ENCODE measurements at regions not wholly inside any gene's neighbourhood (a gene's known extent, or its start where the extent isn't known, plus 50 kb on each side); places are given as distances from the start of the nearest gene placed in this dataset.

DNA sequence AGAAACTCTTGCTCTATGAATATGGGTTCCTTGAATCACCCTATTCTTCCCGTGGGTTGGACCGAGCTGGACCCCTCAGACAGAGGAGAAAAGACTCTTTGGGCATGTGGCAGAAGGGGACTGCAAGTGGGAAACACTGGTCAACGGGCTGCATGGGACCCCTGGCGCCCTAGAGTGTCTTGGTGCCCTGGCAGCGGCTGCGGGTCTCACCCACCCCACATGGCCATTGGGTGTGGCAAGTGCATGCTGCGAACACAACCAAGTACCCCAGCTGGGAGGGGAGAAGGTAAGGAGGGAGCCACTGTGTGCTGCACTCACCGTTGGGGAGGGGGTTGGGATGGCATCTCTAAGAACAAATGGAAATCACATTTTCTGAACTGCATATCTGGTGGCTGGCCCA is 438.8 kb upstream of the EYS start:
- intact Hi-C loops (cut with micrococcal nuclease): no loop called here
- H3K9me3 Mint-ChIP-seq: peaks cover 6 to 10% of the 10 kb centered on the region in 2 donors
- no peaks in the 10 kb centered on the region for H3K27me3 Mint-ChIP-seq (ENCODE audit: low read depth in 2 of 2)
- TF ChIP-seq, protein P1, sequence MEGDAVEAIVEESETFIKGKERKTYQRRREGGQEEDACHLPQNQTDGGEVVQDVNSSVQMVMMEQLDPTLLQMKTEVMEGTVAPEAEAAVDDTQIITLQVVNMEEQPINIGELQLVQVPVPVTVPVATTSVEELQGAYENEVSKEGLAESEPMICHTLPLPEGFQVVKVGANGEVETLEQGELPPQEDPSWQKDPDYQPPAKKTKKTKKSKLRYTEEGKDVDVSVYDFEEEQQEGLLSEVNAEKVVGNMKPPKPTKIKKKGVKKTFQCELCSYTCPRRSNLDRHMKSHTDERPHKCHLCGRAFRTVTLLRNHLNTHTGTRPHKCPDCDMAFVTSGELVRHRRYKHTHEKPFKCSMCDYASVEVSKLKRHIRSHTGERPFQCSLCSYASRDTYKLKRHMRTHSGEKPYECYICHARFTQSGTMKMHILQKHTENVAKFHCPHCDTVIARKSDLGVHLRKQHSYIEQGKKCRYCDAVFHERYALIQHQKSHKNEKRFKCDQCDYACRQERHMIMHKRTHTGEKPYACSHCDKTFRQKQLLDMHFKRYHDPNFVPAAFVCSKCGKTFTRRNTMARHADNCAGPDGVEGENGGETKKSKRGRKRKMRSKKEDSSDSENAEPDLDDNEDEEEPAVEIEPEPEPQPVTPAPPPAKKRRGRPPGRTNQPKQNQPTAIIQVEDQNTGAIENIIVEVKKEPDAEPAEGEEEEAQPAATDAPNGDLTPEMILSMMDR (IDR thresholded peaks at IDR 0.05): no peak
- DNase-seq (no peak), ATAC-seq (no peak)
- H3K27ac Mint-ChIP-seq: no peak overlapping the region
- H3K27me3 ChIP-seq (ENCODE audit: control insufficient read depth, insufficient read depth, low read length): no peaks in the 10 kb centered on the region
- H3K4me3 Mint-ChIP-seq: no peak overlapping the region
- H3K4me3 ChIP-seq (ENCODE audit: low read length): no peak overlapping the region
- H3K9me3 ChIP-seq (ENCODE audit: control insufficient read depth, insufficient read depth, low read length): peaks cover 29% of the 10 kb centered on the region
- H3K4me1 Mint-ChIP-seq: no peaks in the 10 kb centered on the region
- H3K36me3 ChIP-seq (ENCODE audit: control insufficient read depth, insufficient read depth, low read length): no peaks in the 10 kb centered on the region
- WGBS (ENCODE audit: insufficient coverage): 83% methylated on average over 7 of the region's 8 CpGs
- H3K4me1 ChIP-seq (ENCODE audit: control insufficient read depth, insufficient read depth, low read length): no peaks in the 10 kb centered on the region
- H3K27ac ChIP-seq (ENCODE audit: low read length): no peak overlapping the region
- H3K36me3 Mint-ChIP-seq: peaks cover 1% of the 10 kb centered on the region

DNA sequence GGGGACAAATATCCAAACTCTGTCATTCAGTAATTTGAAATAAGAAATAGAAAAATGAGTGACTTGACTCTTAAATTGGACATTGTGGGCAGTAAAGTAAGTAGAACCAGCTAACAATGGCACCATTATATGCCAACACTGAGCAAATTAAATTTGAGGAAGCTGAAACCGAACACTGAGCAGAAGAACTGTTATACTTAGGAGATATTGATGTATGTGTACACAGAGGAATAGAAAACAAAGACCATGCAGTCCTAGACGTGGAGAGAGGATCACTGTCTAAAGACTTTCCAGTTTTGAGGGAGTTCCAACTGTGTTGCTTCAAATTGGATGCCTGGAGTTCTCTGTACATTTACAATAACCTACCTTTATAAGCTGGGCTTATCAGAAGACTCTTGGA is 427.0 kb upstream of the EYS start:
- Histone ChIP-seq H3K4me1 (ENCODE audit: control insufficient read depth, insufficient read depth, low read length) (no peaks in the 10 kb centered on the region), H3K27ac (ENCODE audit: low read length) (no peak overlapping the region), H3K36me3 (ENCODE audit: control insufficient read depth, insufficient read depth, low read length) (no peaks in the 10 kb centered on the region), H3K4me3 (ENCODE audit: low read length) (no peak overlapping the region), H3K27me3 (ENCODE audit: control insufficient read depth, insufficient read depth, low read length) (no peaks in the 10 kb centered on the region), H3K9me3 (ENCODE audit: control insufficient read depth, insufficient read depth, low read length) (peaks cover 11% of the 10 kb centered on the region)
- TF ChIP-seq, protein P1 (IDR thresholded peaks at IDR 0.05): no peak
- Mint-ChIP-seq H3K27me3 (ENCODE audit: low read depth in 2 of 2) (no peaks in the 10 kb centered on the region), H3K36me3 (peaks cover 11% of the 10 kb centered on the region), H3K9me3 (peaks cover 14 to 23% of the 10 kb centered on the region in 2 donors), H3K4me3 (no peak overlapping the region), H3K4me1 (no peaks in the 10 kb centered on the region), H3K27ac (no peak overlapping the region)
- WGBS (ENCODE audit: insufficient coverage): 48% methylated on average over 2 of the region's 2 CpGs
- no peak for DNase-seq
- intact Hi-C loops (cut with micrococcal nuclease): no loop called here
- ATAC-seq: no peak

DNA sequence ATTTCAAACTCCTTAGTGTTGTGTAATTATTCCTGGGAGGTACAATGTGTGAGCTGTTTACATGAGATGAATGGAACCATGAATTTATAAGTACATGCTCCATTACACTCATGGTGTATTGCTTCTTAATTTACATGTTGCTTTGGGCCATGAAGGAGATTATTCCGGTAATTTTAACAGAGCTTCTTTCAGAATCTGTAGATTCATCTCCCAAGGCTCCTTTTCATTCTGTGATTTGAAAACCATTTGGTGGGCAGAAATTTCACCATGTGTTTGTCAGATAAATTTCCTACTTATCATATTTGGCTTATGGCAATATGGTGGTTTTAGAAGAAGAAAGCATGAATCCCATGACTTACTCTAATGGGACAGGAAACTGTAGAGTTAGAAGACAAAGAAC is 421.6 kb upstream of the EYS start:
- Histone ChIP-seq H3K9me3 (ENCODE audit: control insufficient read depth, insufficient read depth, low read length) (peaks cover 16% of the 10 kb centered on the region), H3K27me3 (ENCODE audit: control insufficient read depth, insufficient read depth, low read length) (no peaks in the 10 kb centered on the region), H3K36me3 (ENCODE audit: control insufficient read depth, insufficient read depth, low read length) (no peaks in the 10 kb centered on the region), H3K27ac (ENCODE audit: low read length) (no peak overlapping the region), H3K4me3 (ENCODE audit: low read length) (no peak overlapping the region), H3K4me1 (ENCODE audit: control insufficient read depth, insufficient read depth, low read length) (no peaks in the 10 kb centered on the region)
- DNase-seq: no peak
- Mint-ChIP-seq H3K27me3 (ENCODE audit: low read depth in 2 of 2) (no peaks in the 10 kb centered on the region), H3K27ac (no peak overlapping the region), H3K4me3 (no peak overlapping the region), H3K4me1 (no peaks in the 10 kb centered on the region), H3K36me3 (peaks cover 15% of the 10 kb centered on the region), H3K9me3 (peaks cover 12 to 15% of the 10 kb centered on the region in 2 donors)
- ATAC-seq: no peak
- TF ChIP-seq, protein P1 (IDR thresholded peaks at IDR 0.05): no peak
- 100% methylated on average over 1 of the region's 1 CpG for WGBS (ENCODE audit: insufficient coverage)
- intact Hi-C loops (cut with micrococcal nuclease): no loop called here

DNA sequence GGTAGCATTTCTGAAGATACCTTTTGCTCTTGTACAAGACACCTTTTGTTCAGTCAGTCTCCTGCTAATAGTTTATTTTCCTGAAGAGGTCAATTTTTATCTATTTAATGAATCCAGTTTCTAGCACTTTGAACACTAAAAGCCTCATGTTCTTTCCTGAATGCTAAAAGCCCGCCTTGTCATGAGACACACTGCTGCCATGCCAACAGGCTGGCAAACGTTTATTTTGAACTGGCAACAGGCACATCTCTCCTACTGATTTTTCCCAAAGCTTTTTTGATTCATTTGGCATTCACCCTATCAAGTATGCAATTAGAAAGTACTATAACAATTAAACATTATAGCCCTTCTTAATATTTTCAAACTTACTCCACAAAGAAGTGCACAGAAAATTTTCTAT is 421.2 kb upstream of the EYS start:
- TF ChIP-seq, protein P1 (IDR thresholded peaks at IDR 0.05): no peak
- WGBS (ENCODE audit: insufficient coverage): 67% methylated on average over 2 of the region's 2 CpGs
- peaks cover 10 to 15% of the 10 kb centered on the region in 2 donors for H3K9me3 Mint-ChIP-seq
- Histone ChIP-seq H3K36me3 (ENCODE audit: control insufficient read depth, insufficient read depth, low read length) (no peaks in the 10 kb centered on the region), H3K4me3 (ENCODE audit: low read length) (no peak overlapping the region), H3K4me1 (ENCODE audit: control insufficient read depth, insufficient read depth, low read length) (no peaks in the 10 kb centered on the region), H3K9me3 (ENCODE audit: control insufficient read depth, insufficient read depth, low read length) (peaks cover 16% of the 10 kb centered on the region), H3K27me3 (ENCODE audit: control insufficient read depth, insufficient read depth, low read length) (no peaks in the 10 kb centered on the region), H3K27ac (ENCODE audit: low read length) (no peak overlapping the region)
- DNase-seq (no peak), ATAC-seq (no peak)
- intact Hi-C loops (cut with micrococcal nuclease): no loop called here
- H3K4me3 Mint-ChIP-seq: no peak overlapping the region
- H3K27ac Mint-ChIP-seq: no peak overlapping the region
- H3K4me1 Mint-ChIP-seq: no peaks in the 10 kb centered on the region
- peaks cover 11% of the 10 kb centered on the region for H3K36me3 Mint-ChIP-seq
- H3K27me3 Mint-ChIP-seq (ENCODE audit: low read depth in 2 of 2): no peaks in the 10 kb centered on the region
